Liver (tissue), 8 donors: ENCODE measurements at regions not wholly inside any gene's neighbourhood (a gene's known extent, or its start where the extent isn't known, plus 50 kb on each side); places are given as distances from the start of the nearest gene placed in this dataset.

Source experiments
- DNase-seq: peaks from one replicate; pipeline ENCODE4 v3.0.0-alpha.2; 2017; ENCODE audit warnings: low spot score
- H3K27ac ChIP-seq, 2 donors: one replicate each; pipeline ENCODE4 v1.7.0; 2013; ENCODE audit warnings: inconsistent platforms in 2 of 2, low read length in 2 of 2, control low read depth in 1 of 2, low read depth in 1 of 2, mild to moderate bottlenecking in 1 of 2
- H3K27me3 ChIP-seq, 4 donors: one replicate each; pipeline versions ENCODE4 v1.6.1 to v1.7.0; 2013; ENCODE audit warnings: low read length in 3 of 4, inconsistent platforms in 1 of 4, mild to moderate bottlenecking in 1 of 4, moderate library complexity in 1 of 4; ENCODE audit not compliant: control insufficient read depth in 4 of 4, insufficient read depth in 4 of 4
- H3K36me3 ChIP-seq, 4 donors: one replicate each; pipeline versions ENCODE4 v1.6.1 to v1.7.0; 2013; ENCODE audit warnings: low read length in 3 of 4, mild to moderate bottlenecking in 3 of 4, low read depth in 1 of 4, moderate library complexity in 1 of 4; ENCODE audit not compliant: control insufficient read depth in 4 of 4, insufficient read depth in 3 of 4
- H3K4me1 ChIP-seq, 4 donors: one replicate each; pipeline versions ENCODE4 v1.6.1 to v1.7.0; 2013; ENCODE audit warnings: low read length in 3 of 4, mild to moderate bottlenecking in 3 of 4, moderate library complexity in 1 of 4; ENCODE audit not compliant: control insufficient read depth in 4 of 4, insufficient read depth in 4 of 4
- H3K4me3 ChIP-seq, 3 donors: one replicate each; pipeline versions ENCODE4 v1.6.1 to v1.7.0; 2013; ENCODE audit warnings: low read length in 3 of 3, control low read depth in 1 of 3, low read depth in 1 of 3, mild to moderate bottlenecking in 1 of 3
- H3K9ac ChIP-seq, 2 donors: one replicate each; pipeline ENCODE4 v1.7.0; 2013; ENCODE audit warnings: low read length in 2 of 2, mild to moderate bottlenecking in 2 of 2, moderate library complexity in 2 of 2, control low read depth in 1 of 2, low read depth in 1 of 2
- H3K9me3 ChIP-seq, 4 donors: one replicate each; pipeline versions ENCODE4 v1.6.1 to v1.7.0; 2013; ENCODE audit warnings: low read length in 3 of 4; ENCODE audit not compliant: control insufficient read depth in 4 of 4
- ATF3 ChIP-seq: IDR thresholded peaks from 2 replicates; pipeline ENCODE4 v1.6.1; 2016; ENCODE audit warnings: antibody characterized with exemption
- CTCF ChIP-seq: fragments of 150-350 bp; IDR thresholded peaks from 2 replicates; pipeline ENCODE4 v1.5.1; 2017; ENCODE audit warnings: improper control_type of control experiment, low read depth, low read length; ENCODE audit not compliant: missing input control
- EGR1 ChIP-seq, 2 donors: IDR thresholded peaks; 2 replicates each; pipeline ENCODE4 v1.6.1; 2016 to 2018; ENCODE audit warnings: antibody characterized with exemption in 2 of 2, low read depth in 2 of 2
- FOXA1 ChIP-seq: IDR thresholded peaks from 2 replicates; pipeline ENCODE4 v1.6.1; 2016; ENCODE audit warnings: antibody characterized with exemption
- FOXA2 ChIP-seq: IDR thresholded peaks from 2 replicates; pipeline ENCODE4 v1.6.1; 2016; ENCODE audit warnings: antibody characterized with exemption
- GABPA ChIP-seq, 2 donors: IDR thresholded peaks in 1 of 2; conservative IDR thresholded peaks in 1 of 2; 2 replicates each; pipeline ENCODE4 v1.6.1; 2016; ENCODE audit warnings: antibody characterized with exemption in 2 of 2, mild to moderate bottlenecking in 1 of 2, moderate library complexity in 1 of 2
- HNF4A ChIP-seq, 2 donors: conservative IDR thresholded peaks; 2 replicates each; pipeline ENCODE4 v1.6.1; 2016; ENCODE audit warnings: antibody characterized with exemption in 2 of 2, mild to moderate bottlenecking in 2 of 2
- HNF4G ChIP-seq: IDR thresholded peaks from 2 replicates; pipeline ENCODE4 v1.6.1; 2016; ENCODE audit warnings: antibody characterized with exemption
- JUND ChIP-seq, 2 donors: IDR thresholded peaks; 2 replicates each; pipeline ENCODE4 v1.6.1; 2016; ENCODE audit warnings: antibody characterized with exemption in 2 of 2
- MAX ChIP-seq: IDR thresholded peaks from 2 replicates; pipeline ENCODE4 v1.6.1; 2016; ENCODE audit warnings: antibody characterized with exemption
- NR2F2 ChIP-seq: IDR thresholded peaks from 2 replicates; pipeline ENCODE4 v1.6.1; 2016; ENCODE audit warnings: antibody characterized with exemption
- RAD21 ChIP-seq, 2 donors: IDR thresholded peaks; 2 replicates each; pipeline ENCODE4 v1.6.1; 2016; ENCODE audit warnings: antibody characterized with exemption in 2 of 2, mild to moderate bottlenecking in 2 of 2
- RXRA ChIP-seq, 2 donors: IDR thresholded peaks; 2 replicates each; pipeline ENCODE4 v1.6.1; 2017 to 2018; ENCODE audit warnings: antibody characterized with exemption in 2 of 2, mild to moderate bottlenecking in 1 of 2
- SP1 ChIP-seq: IDR thresholded peaks from 2 replicates; pipeline ENCODE4 v1.6.1; 2018; ENCODE audit warnings: antibody characterized with exemption, mild to moderate bottlenecking
- TAF1 ChIP-seq: conservative IDR thresholded peaks from 2 replicates; pipeline ENCODE4 v1.6.1; 2016; ENCODE audit warnings: antibody characterized with exemption, mild to moderate bottlenecking
- YY1 ChIP-seq: IDR thresholded peaks from 2 replicates; pipeline ENCODE4 v1.6.1; 2016; ENCODE audit warnings: antibody characterized with exemption, mild to moderate bottlenecking
- WGBS: extraction: QIAGEN DNeasy Blood & Tissue Kit; methylation state at CpG from one replicate; pipeline ENCODE4 v1.1.7; 2013; 5-methylcytosine and 5-hydroxymethylcytosine counted together
- TF ChIP-seq, protein P1 (sequence below): IDR thresholded peaks from 2 replicates; pipeline ENCODE4 v1.6.1; 2016; ENCODE audit warnings: antibody characterized with exemption, mild to moderate bottlenecking
- TF ChIP-seq, protein P2 (sequence below): IDR thresholded peaks from 2 replicates; pipeline ENCODE4 v1.6.1; 2016; ENCODE audit warnings: antibody characterized with exemption
- donor health status: healthy.
- donor health status: healthy.
- donor health status: healthy.
- donor health status: healthy.
- donor health status: healthy.

- Histone ChIP-seq H3K4me1 (no peaks in the 10 kb centered on the region), H3K9ac (no peak overlapping the region), H3K36me3 (no peaks in the 10 kb centered on the region), H3K9me3 (no peaks in the 10 kb centered on the region), H3K4me3 (no peak overlapping the region), H3K27me3 (no peaks in the 10 kb centered on the region), H3K27ac (no peak overlapping the region)
- 74% methylated on average over 3 of the region's 3 CpGs for WGBS
- TF ChIP-seq NR2F2 (no peak), SP1 (no peak), YY1 (no peak)
- TF ChIP-seq, protein P1, sequence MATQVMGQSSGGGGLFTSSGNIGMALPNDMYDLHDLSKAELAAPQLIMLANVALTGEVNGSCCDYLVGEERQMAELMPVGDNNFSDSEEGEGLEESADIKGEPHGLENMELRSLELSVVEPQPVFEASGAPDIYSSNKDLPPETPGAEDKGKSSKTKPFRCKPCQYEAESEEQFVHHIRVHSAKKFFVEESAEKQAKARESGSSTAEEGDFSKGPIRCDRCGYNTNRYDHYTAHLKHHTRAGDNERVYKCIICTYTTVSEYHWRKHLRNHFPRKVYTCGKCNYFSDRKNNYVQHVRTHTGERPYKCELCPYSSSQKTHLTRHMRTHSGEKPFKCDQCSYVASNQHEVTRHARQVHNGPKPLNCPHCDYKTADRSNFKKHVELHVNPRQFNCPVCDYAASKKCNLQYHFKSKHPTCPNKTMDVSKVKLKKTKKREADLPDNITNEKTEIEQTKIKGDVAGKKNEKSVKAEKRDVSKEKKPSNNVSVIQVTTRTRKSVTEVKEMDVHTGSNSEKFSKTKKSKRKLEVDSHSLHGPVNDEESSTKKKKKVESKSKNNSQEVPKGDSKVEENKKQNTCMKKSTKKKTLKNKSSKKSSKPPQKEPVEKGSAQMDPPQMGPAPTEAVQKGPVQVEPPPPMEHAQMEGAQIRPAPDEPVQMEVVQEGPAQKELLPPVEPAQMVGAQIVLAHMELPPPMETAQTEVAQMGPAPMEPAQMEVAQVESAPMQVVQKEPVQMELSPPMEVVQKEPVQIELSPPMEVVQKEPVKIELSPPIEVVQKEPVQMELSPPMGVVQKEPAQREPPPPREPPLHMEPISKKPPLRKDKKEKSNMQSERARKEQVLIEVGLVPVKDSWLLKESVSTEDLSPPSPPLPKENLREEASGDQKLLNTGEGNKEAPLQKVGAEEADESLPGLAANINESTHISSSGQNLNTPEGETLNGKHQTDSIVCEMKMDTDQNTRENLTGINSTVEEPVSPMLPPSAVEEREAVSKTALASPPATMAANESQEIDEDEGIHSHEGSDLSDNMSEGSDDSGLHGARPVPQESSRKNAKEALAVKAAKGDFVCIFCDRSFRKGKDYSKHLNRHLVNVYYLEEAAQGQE = no peak
- DNase-seq = no peak
Observed at GRCh38 chrX:143935601-143936000, 51.7 kb downstream of the UBE2NL start.

- DNase-seq = no peak
- Histone ChIP-seq H3K27me3 (no peaks in the 10 kb centered on the region), H3K4me3 (no peak overlapping the region), H3K9ac (no peak overlapping the region), H3K36me3 (no peaks in the 10 kb centered on the region), H3K27ac (no peak overlapping the region), H3K4me1 (no peaks in the 10 kb centered on the region), H3K9me3 (no peaks in the 10 kb centered on the region)
- 77% methylated on average over 5 of the region's 5 CpGs for WGBS
- TF ChIP-seq HNF4A (conservative IDR thresholded peaks at IDR 0.05) = no peak
- TF ChIP-seq GABPA (IDR thresholded peaks at IDR 0.05 in 1 of 2, conservative IDR thresholded peaks at IDR 0.05 in 1 of 2) = no peak
- TF ChIP-seq SP1 = no peak
- TF ChIP-seq TAF1 = no peak
- no peak for TF ChIP-seq NR2F2
- no peak for TF ChIP-seq FOXA2
- no peak for TF ChIP-seq RXRA (IDR thresholded peaks at IDR 0.05)
- TF ChIP-seq, protein P1 = no peak
- no peak for TF ChIP-seq HNF4G
- no peak for TF ChIP-seq MAX
- TF ChIP-seq RAD21 (IDR thresholded peaks at IDR 0.05) = no peak
- no peak for TF ChIP-seq EGR1 (IDR thresholded peaks at IDR 0.05; ENCODE audit: low read depth in 2 of 2)
- no peak for TF ChIP-seq JUND (IDR thresholded peaks at IDR 0.05)
- TF ChIP-seq YY1 = no peak
- no peak for TF ChIP-seq CTCF
- TF ChIP-seq FOXA1 = no peak
- TF ChIP-seq, protein P2, sequence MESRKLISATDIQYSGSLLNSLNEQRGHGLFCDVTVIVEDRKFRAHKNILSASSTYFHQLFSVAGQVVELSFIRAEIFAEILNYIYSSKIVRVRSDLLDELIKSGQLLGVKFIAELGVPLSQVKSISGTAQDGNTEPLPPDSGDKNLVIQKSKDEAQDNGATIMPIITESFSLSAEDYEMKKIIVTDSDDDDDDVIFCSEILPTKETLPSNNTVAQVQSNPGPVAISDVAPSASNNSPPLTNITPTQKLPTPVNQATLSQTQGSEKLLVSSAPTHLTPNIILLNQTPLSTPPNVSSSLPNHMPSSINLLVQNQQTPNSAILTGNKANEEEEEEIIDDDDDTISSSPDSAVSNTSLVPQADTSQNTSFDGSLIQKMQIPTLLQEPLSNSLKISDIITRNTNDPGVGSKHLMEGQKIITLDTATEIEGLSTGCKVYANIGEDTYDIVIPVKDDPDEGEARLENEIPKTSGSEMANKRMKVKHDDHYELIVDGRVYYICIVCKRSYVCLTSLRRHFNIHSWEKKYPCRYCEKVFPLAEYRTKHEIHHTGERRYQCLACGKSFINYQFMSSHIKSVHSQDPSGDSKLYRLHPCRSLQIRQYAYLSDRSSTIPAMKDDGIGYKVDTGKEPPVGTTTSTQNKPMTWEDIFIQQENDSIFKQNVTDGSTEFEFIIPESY = no peak
- TF ChIP-seq ATF3 = no peak
Observed at GRCh38 chrX:143940119-143940518, 56.2 kb downstream of the UBE2NL start.
